H9 (cell line): ENCODE measurements at regions not wholly inside any gene's neighbourhood (a gene's known extent, or its start where the extent isn't known, plus 50 kb on each side); places are given as distances from the start of the nearest gene placed in this dataset.

Experiments used
- DNase-seq: peaks from one replicate; pipeline ENCODE4 v3.0.0-alpha.2; 2017
- H2AFZ ChIP-seq: one replicate; pipeline ENCODE4 v1.6.1; 2013; ENCODE audit warnings: mild to moderate bottlenecking, low read length, control low read depth, moderate library complexity
- H2AK5ac ChIP-seq: 2 replicates; pipeline ENCODE4 v1.6.1; 2013; ENCODE audit warnings: low read length, control low read depth, mixed read lengths; ENCODE audit not compliant: insufficient read length
- H2BK120ac ChIP-seq: one replicate; pipeline ENCODE4 v1.6.1; 2013; ENCODE audit warnings: low read depth, mild to moderate bottlenecking, low read length, control low read depth, inconsistent platforms; ENCODE audit not compliant: poor library complexity, severe bottlenecking
- H2BK12ac ChIP-seq: 2 replicates; pipeline ENCODE4 v1.6.1; 2013; ENCODE audit warnings: low read length, control low read depth, mixed read lengths, low read depth; ENCODE audit not compliant: insufficient read length
- H2BK15ac ChIP-seq: 2 replicates; pipeline ENCODE4 v1.6.1; 2013; ENCODE audit warnings: low read depth, low read length, control low read depth
- H2BK20ac ChIP-seq: one replicate; pipeline ENCODE4 v1.6.1; 2013; ENCODE audit warnings: low read depth, mild to moderate bottlenecking, low read length, control low read depth, inconsistent platforms; ENCODE audit not compliant: poor library complexity, severe bottlenecking
- H2BK5ac ChIP-seq: 2 replicates; pipeline ENCODE4 v1.6.1; 2013; ENCODE audit warnings: low read length, control low read depth, mixed read lengths; ENCODE audit not compliant: insufficient read length
- H3K14ac ChIP-seq: 2 replicates; pipeline ENCODE4 v1.6.1; 2013; ENCODE audit warnings: low read length, control low read depth; ENCODE audit not compliant: insufficient read depth
- H3K18ac ChIP-seq: 2 replicates; pipeline ENCODE4 v1.6.1; 2013; ENCODE audit warnings: low read depth, mild to moderate bottlenecking, mixed read lengths, low read length, control low read depth; ENCODE audit not compliant: insufficient read length
- H3K23ac ChIP-seq: 2 replicates; pipeline ENCODE4 v1.6.1; 2013; ENCODE audit warnings: low read length, control low read depth, mixed read lengths, low read depth; ENCODE audit not compliant: insufficient read length
- H3K23me2 ChIP-seq: 2 replicates; pipeline ENCODE4 v1.6.1; 2013; ENCODE audit warnings: low read depth, mild to moderate bottlenecking, mixed read lengths, low read length, control low read depth; ENCODE audit not compliant: insufficient read length, poor library complexity, severe bottlenecking
- H3K27ac ChIP-seq: 2 replicates; pipeline ENCODE4 v1.5.1; 2013; ENCODE audit warnings: low read length, control low read depth, mixed read lengths, low read depth; ENCODE audit not compliant: insufficient read length
- H3K27me3 ChIP-seq: 2 replicates; pipeline ENCODE4 v1.6.1; 2013; ENCODE audit warnings: low read length, control low read depth, inconsistent platforms; ENCODE audit not compliant: insufficient read depth
- H3K4ac ChIP-seq: 2 replicates; pipeline ENCODE4 v1.6.1; 2013; ENCODE audit warnings: low read depth, mild to moderate bottlenecking, control low read depth, inconsistent platforms, low read length, moderate library complexity
- H3K4me1 ChIP-seq: 2 replicates; pipeline ENCODE4 v1.6.1; 2013; ENCODE audit warnings: low read length, control low read depth, inconsistent platforms; ENCODE audit not compliant: insufficient read depth
- H3K4me2 ChIP-seq: 2 replicates; pipeline ENCODE4 v1.6.1; 2013; ENCODE audit warnings: low read length, control low read depth, mixed read lengths; ENCODE audit not compliant: insufficient read length, insufficient read depth
- H3K56ac ChIP-seq: 2 replicates; pipeline ENCODE4 v1.6.1; 2013; ENCODE audit warnings: low read depth, mild to moderate bottlenecking, mixed read lengths, low read length, control low read depth; ENCODE audit not compliant: insufficient read length
- H3K79me1 ChIP-seq: 2 replicates; pipeline ENCODE4 v1.6.1; 2013; ENCODE audit warnings: low read depth, mild to moderate bottlenecking, moderate library complexity, low read length, control low read depth, inconsistent platforms; ENCODE audit not compliant: insufficient read depth, poor library complexity, severe bottlenecking
- H3K79me2 ChIP-seq: 2 replicates; pipeline ENCODE4 v1.6.1; 2013; ENCODE audit warnings: low read length, control low read depth, inconsistent platforms; ENCODE audit not compliant: insufficient read depth
- H3K9ac ChIP-seq: 2 replicates; pipeline ENCODE4 v1.6.1; 2013; ENCODE audit warnings: low read length, control low read depth, mixed read lengths; ENCODE audit not compliant: insufficient read length; ENCODE audit errors: extremely low read depth
- H3K9me3 ChIP-seq: one replicate; pipeline ENCODE4 v1.6.1; 2013; ENCODE audit warnings: low read depth, low read length, inconsistent platforms; ENCODE audit not compliant: control insufficient read depth
- H3T11ph ChIP-seq: one replicate; pipeline ENCODE4 v1.6.1; 2013; ENCODE audit warnings: mild to moderate bottlenecking, low read length, control low read depth, inconsistent platforms
- H4K20me1 ChIP-seq: one replicate; pipeline ENCODE4 v1.6.1; 2013; ENCODE audit not compliant: control insufficient read depth, insufficient read length, insufficient read depth
- H4K5ac ChIP-seq: 2 replicates; pipeline ENCODE4 v1.6.1; 2013; ENCODE audit warnings: low read depth, mild to moderate bottlenecking, mixed read lengths, low read length, control low read depth; ENCODE audit not compliant: insufficient read length
- H4K8ac ChIP-seq: replicated peaks from 2 replicates; pipeline ENCODE4 v1.6.1; 2013; ENCODE audit warnings: low read length, control low read depth, mixed read lengths, low read depth; ENCODE audit not compliant: insufficient read length
- H4K91ac ChIP-seq: 2 replicates; pipeline ENCODE4 v1.6.1; 2013; ENCODE audit warnings: low read depth, mild to moderate bottlenecking, moderate library complexity, mixed read lengths, low read length, control low read depth; ENCODE audit not compliant: insufficient read length
- H3K27ac Mint-ChIP-seq, 3 experiments: 2 replicates in 2 of 3; 3 replicates in 1 of 3; pipeline ENCODE4 v1.8.0; 2020 to 2021; ENCODE audit warnings: mixed read lengths in 3 of 3, mild to moderate bottlenecking in 1 of 3, moderate library complexity in 1 of 3
- H3K27me3 Mint-ChIP-seq: 2 replicates; pipeline ENCODE4 v1.8.0; 2021; ENCODE audit warnings: low read depth, mild to moderate bottlenecking, moderate library complexity, mixed read lengths
- H3K36me3 Mint-ChIP-seq, 3 experiments: 2 replicates in 2 of 3; 3 replicates in 1 of 3; pipeline ENCODE4 v1.8.0; 2020 to 2021; ENCODE audit warnings: low read depth in 3 of 3, mixed read lengths in 3 of 3; ENCODE audit not compliant: insufficient read depth in 1 of 3
- H3K4me1 Mint-ChIP-seq, 2 experiments: 2 replicates each; pipeline ENCODE4 v1.8.0; 2020; ENCODE audit warnings: mixed read lengths in 2 of 2
- H3K4me3 Mint-ChIP-seq, 2 experiments: 2 replicates in 1 of 2; 3 replicates in 1 of 2; pipeline ENCODE4 v1.8.0; 2020 to 2021; ENCODE audit warnings: mild to moderate bottlenecking in 2 of 2, mixed read lengths in 2 of 2, moderate library complexity in 1 of 2
- H3K9me3 Mint-ChIP-seq, 2 experiments: 2 replicates in 1 of 2; 3 replicates in 1 of 2; pipeline ENCODE4 v1.8.0; 2020; ENCODE audit warnings: mild to moderate bottlenecking in 2 of 2, mixed read lengths in 2 of 2, moderate library complexity in 1 of 2
- CTCF ChIP-seq: fragments of 200-600 bp; sonication (generic); conservative IDR thresholded peaks from 3 replicates; pipeline ENCODE4 v1.8.0; 2021; ENCODE audit warnings: antibody characterized with exemption, mild to moderate bottlenecking
- WGBS: extraction: QIAGEN DNeasy Blood & Tissue Kit; methylation state at CpG from one replicate; pipeline ENCODE4 v1.1.7; 2013; ENCODE audit warnings: missing lambda C conversion rate, low lambda C conversion rate, mixed read lengths; ENCODE audit not compliant: insufficient read length; ENCODE audit errors: extremely low coverage; 5-methylcytosine and 5-hydroxymethylcytosine counted together

- no peaks in the 10 kb centered on the region for H3K27me3 Mint-ChIP-seq
- no peak for TF ChIP-seq CTCF
- WGBS: no CpG with 5 or more reads among the region's 6 CpGs
- H4K91ac ChIP-seq: no peak overlapping the region
- no peaks in the 10 kb centered on the region for H3K4me1 ChIP-seq
- H3K27ac Mint-ChIP-seq: no peak overlapping the region
- H2BK5ac ChIP-seq: no peak overlapping the region
- no peaks in the 10 kb centered on the region for H3K23me2 ChIP-seq
- no peak overlapping the region for H2AFZ ChIP-seq
- no peak overlapping the region for H2BK12ac ChIP-seq
- H3K79me1 ChIP-seq: no peaks in the 10 kb centered on the region
- no peaks in the 10 kb centered on the region; a peak in 2 of 7 replicates for H3K36me3 Mint-ChIP-seq
- H3K56ac ChIP-seq: no peak overlapping the region
- no peak overlapping the region for H3K4ac ChIP-seq
- no peak overlapping the region for H3K14ac ChIP-seq
- H3K27me3 ChIP-seq: no peaks in the 10 kb centered on the region
- H4K5ac ChIP-seq: no peak overlapping the region
- H4K8ac ChIP-seq: no peak overlapping the region
- peaks cover 2 to 9% of the 10 kb centered on the region in 2 experiments; a peak in 3 of 4 replicates for H3K4me1 Mint-ChIP-seq
- H3K27ac ChIP-seq: no peak overlapping the region
- no peak overlapping the region for H3K18ac ChIP-seq
- H2BK120ac ChIP-seq: no peak overlapping the region
- no peak for DNase-seq
- H3K9me3 ChIP-seq: no peaks in the 10 kb centered on the region
- H2AK5ac ChIP-seq: no peak overlapping the region
- no peak overlapping the region for H3K4me2 ChIP-seq
- no peaks in the 10 kb centered on the region for H3K9me3 Mint-ChIP-seq
- no peak overlapping the region for H3K4me3 Mint-ChIP-seq
- H3K23ac ChIP-seq: no peak overlapping the region
- no peaks in the 10 kb centered on the region for H4K20me1 ChIP-seq
- H3T11ph ChIP-seq: no peak overlapping the region
- no peaks in the 10 kb centered on the region for H3K79me2 ChIP-seq
- H2BK20ac ChIP-seq: no peak overlapping the region
- no peak overlapping the region for H2BK15ac ChIP-seq
- H3K9ac ChIP-seq: no peak overlapping the region
Observed at GRCh38 chr2:216960671-216961268, 100.9 kb upstream of the TNP1 start.
